ENCODE measurements at regions not wholly inside any gene's neighbourhood (a gene's known extent, or its start where the extent isn't known, plus 50 kb on each side); places are given as distances from the start of the nearest gene placed in this dataset.

GRCh38 chr11:103730131-103730940 is 306.1 kb upstream of the DDI1 start:
- no peak for TF ChIP-seq POLR2AphosphoS5 (IDR thresholded peaks at IDR 0.05; ENCODE audit: insufficient read depth, low read depth, low read length)
- TF ChIP-seq CTCF (IDR thresholded peaks at IDR 0.05; ENCODE audit: extremely low read depth in 1 of 2, insufficient read depth in 1 of 2, low read depth in 1 of 2, low read length in 2 of 2) = no peak
- TF ChIP-seq POLR2A (IDR thresholded peaks at IDR 0.05; ENCODE audit: low read depth, low read length) = no peak
- no peak for TF ChIP-seq EZH2 (IDR thresholded peaks at IDR 0.05; ENCODE audit: borderline replicate concordance, low read depth, low read length, severe bottlenecking)
- peak; percentile 2 for TF ChIP-seq JUN (IDR thresholded peaks at IDR 0.05; ENCODE audit: borderline replicate concordance, insufficient read depth, insufficient read length, low read depth)
- TF ChIP-seq FOS (IDR thresholded peaks at IDR 0.05; ENCODE audit: borderline replicate concordance, insufficient read depth, low read length) = peak; percentile 58
- TF ChIP-seq MAX (IDR thresholded peaks at IDR 0.05; ENCODE audit: insufficient read depth, insufficient read length) = no peak
